GM18858 (cell line): ENCODE measurements at regions not wholly inside any gene's neighbourhood (a gene's known extent, or its start where the extent isn't known, plus 50 kb on each side); places are given as distances from the start of the nearest gene placed in this dataset.
A peak's percentile ranks its signal among the peaks of the same experiment; 100 is the strongest.

ENCODE experiments used
- ATAC-seq: cut with Tn5 transposase; IDR thresholded peaks from one replicate; pipeline ENCODE4 v1.9.1; 2021; ENCODE audit not compliant: unreplicated experiment

DNA sequence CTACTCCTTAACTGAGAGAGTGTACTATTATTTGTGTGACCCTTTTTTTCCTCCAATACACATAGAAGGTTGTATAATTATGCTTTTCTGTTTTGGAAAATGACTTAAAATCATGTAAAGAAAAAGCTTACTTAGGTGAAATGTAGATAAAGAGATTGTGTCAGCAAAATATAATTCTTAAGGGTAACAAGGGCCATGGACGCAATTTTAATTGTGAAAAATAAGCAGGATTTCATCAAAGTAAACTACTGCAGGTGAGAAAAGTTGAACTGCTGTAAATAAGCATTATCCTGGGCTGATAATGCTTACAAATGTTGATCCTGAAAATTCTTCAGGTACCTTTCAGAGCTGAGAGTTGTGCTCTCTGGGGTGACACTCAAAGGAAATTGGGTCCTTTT, 141.5 kb downstream of the RPIA start:
- ATAC-seq = no peak

DNA sequence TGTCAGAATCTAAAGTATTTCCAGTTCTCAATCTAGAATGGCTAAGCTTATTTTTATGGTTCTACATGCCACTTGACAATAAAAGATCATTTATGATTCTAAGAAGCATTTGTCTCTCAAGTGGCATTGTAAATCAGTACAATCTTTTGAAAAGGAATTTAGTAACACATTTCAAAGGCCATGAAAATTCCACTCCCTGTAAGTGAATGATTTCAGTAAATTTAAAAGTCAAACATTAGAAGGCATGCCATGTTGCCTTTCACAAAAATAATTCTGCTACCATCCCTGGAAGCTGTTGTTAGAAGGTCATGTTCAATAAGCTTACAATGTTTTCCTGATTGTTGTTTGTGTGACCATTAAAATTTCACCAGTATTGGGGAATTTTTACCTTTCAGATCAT, 142.9 kb downstream of the RPIA start:
- ATAC-seq = no peak

DNA sequence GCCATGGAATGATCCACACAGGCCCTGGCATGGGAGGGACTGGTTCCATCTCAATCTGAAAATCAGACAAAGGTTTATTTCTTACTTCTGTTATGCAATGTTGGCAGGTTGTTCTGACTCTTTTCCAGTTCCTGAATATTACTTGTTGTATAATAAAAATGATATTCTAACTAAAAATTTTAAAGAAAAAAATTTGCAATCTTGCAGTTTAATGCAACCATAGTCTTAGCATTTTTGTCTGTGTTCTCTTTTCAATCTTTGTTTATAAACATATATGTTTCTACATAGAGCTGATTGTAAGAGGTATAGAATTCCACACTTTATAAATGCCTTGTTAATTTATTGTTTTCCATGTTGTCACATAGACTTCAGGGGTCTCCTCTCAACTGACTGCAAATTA, 143.4 kb downstream of the RPIA start:
- no peak for ATAC-seq

DNA sequence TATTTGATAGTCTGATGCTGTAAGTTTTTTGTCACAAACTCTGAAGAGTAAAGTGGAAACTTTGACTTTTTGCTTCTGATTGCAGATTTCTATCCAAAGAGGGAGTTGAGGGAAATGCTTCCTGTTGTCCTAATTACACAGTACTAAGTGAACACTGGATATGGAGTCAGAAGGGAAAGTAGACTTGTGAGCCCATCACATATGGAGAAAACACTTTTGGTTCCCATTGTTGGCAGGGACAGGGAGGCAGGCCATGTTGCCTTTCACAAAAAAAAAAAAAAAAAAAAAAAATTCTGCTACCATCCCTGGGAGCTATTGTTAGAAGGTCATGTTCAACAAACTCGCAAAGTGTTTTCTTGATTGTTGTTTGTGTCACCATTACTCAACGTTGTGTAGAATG, 144.3 kb downstream of the RPIA start:
- no peak for ATAC-seq

DNA sequence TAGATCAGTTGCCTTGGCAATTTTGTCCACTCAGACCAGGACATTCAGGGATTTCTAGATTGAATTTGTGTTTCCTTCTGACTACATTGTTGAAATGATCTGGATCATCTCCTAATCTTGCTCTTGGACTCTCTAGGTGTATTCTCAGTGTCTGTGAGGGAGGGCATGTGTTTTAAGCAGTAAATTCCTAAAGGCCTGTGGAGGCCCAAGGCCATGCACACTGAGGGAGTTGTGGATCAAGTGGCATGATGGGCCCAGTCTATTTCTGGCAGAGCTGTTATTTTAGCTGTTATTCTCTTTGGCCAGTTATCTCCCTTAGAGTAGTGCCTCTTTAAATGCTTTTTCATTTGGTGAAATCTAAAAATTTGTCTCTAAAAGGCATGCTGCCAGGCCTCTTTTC, 144.9 kb downstream of the RPIA start:
- ATAC-seq = no peak

DNA sequence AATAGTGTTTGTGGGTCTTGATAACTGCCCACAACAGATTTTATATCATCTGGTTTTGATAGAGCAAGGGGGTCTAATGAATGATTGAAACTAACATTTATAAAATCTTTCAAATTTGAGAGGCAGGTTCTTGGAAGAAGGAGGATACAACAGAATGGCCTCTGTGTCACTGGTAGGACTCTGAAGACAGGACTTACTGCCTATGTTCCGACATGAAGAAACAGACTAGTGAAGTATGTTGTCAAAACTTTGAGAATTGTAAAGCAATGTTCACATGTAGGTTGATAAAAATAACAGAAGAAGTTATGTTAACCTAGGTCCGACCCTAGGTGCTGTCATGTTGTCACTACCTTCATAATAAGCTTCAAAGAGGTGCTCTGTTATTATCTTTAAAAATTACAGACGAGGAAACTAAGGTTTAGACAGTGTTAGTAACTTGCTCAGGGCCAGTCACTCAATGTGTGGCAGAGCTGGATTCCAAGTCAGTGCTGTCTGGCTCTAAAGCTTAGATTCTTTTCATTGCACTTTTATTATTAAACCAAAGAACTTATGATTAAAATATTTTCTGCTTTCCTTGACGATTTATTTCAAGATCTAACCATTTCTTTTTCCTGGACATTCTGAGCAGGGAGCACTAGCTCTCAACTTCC, 146.2 kb downstream of the RPIA start:
- ATAC-seq = no peak

DNA sequence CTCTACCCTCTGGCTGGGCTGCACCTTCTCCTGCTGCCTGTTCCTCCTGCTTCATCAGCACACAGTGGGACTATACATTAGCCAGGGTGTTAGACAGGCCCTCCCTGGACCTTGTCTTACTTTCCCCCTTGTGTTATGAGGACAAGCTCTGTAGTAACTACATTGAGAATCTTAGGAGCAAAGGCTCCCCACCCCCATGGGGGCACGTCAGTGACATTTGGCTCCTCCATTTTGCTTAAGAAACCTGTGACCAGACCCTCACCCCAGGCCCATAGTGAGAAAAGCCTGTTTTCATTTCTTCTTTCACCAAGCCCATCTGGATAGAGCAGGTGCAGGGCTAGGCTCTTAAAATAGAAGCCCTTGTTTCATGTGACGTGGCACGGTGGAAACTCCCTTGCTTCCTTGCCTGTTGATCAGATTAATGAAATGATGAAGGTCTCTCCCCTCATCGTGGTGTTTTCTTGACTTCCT, 146.7 kb downstream of the RPIA start:
- peak; percentile 70 for ATAC-seq

DNA sequence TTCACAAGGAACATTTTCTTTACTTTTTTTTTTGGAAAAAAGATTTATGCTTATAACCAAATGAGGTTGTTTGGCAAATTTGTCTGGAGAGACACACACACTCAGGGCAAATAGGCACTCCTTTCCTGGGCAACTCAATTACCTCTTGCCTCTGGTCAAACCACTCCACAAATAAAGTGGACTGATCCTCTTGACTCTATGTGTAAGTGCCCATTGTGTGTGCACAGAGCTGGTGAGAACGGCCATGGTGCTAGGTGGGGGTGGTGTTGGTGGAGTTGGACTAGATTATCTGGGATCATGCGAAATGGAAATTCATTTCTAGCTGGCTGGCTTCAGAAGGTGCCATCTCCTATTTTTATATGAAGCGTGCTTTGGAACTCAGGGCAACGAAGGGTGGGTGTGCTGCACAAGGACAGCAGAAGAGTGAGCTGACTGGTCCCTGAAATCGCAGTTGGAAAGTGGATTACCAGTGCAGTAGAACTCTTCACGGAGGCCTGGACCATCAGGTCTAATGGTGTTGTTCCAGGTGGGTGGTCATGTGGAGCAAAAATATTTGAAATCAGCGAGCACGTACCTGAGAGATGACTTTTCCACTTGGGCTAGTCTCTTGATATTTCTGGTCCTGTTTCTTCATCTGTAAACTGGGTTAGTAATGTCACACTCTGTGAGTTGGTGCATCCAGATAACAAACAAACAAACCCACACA, 149.9 kb downstream of the RPIA start:
- no peak for ATAC-seq

DNA sequence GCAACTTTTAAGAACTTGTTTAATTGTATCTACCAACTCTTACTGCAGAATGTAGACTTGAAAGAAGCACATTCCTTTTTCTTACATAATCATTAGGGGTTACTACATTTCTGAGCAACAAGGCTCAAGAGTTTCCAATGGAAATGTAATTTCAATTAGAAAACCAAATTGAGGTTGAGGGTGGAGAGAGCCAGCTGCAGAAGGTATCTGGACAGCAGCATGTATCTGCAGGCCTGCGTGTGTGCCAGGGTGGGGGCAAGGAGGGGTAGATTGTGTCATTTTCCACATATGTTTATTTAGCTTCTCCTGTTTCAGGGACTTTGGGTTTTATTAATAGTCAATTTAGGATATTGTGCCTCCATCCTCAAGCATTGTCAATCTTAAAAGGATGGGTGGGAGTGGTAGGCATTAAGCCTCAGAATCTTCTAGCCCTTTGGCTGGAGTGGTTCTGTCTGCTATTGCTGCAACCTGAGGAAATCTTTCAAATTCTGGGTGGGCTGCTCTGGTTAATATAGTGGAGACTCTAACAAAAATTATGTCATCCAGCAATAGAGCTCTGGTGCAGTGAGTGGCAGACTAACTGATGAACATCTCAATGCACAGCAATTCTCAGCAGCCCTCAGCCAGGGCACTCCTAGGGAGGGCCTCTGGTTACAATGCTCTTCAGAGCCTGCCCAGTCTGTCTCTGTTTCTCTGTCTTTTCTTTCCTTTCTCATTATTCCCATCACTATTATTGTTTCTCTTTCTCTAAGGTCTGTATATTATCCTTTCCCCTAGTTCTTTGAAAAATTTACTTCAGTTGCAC, 151.4 kb downstream of the RPIA start:
- ATAC-seq = no peak

DNA sequence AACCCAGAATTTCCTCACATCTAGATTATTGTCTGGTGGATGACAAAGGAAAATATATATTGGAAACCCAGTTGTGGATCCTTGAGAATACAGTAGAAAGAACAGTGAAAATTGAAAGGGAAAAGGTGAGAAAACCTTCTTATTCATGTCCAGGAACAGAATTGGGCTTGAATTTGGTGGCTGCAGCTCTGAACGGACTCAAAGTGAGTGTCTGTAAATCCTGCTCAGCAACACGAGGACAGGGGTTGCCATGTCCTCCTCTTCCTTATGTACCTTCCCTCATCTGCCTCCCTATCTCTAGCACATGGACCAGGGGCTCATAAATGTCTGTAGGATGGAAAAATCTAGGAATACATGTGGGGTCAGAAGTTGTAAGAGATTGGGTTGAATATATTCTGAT, 152.2 kb downstream of the RPIA start:
- ATAC-seq = no peak

DNA sequence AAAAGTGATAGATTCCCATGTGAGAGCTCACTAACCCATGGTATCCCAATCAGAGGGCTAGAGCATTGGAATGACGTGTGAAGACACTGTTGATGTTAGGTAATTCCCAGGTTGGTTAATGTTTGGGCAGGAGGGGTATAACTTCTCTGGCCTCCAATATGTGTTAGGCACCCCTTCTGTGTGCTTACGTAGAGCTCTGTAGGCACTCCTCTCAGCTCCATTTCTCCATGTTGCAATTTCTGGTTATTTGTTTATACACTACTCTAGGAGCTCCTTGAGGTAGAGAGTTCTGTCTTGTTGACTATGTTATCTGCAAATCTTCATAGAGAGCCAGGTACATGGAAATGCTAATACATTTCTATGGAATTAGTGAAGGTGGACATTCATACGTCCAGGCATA, 153.5 kb downstream of the RPIA start:
- ATAC-seq = no peak

DNA sequence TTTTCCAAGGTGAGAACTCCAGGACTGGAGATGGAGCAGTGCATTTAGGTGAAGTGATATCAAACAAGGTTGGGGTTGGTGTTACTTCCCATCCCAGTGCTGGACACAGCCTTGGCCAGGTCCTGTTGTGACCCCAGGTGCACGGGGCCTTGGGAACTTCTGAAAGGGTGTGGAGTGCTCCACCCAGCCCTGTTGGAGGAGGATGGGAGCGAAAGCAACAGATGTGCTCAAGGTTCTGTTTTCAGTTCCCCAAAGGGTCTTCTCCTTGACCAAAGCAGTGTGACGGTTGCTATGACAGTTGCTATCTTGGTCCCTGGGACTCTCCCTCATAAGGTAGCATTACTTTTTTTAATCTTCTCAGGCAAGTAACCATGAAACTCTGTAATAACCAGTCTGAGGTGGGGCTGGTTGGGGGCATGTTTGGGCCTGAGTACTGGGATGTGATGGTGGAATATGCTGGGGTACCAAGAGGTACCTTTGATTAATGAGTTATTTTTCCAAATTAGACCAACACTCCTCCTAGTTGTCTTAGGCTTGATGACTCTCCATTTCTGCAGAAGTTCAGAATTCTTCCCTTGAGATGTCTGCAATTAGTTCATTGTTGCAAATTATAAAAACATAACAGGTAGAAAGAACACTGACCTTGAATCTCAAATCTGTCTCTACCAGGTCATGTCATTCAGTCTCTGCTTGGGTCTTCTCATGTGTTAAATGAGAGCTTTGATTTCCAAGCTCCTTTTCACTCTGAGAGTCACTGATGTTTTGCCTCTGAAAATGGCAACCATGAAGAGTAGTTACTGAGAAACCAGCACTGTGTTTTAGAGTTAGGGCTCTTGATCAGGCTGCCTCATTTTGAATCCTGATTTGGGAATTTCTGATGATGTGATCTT, 154.5 kb downstream of the RPIA start:
- ATAC-seq = peak; percentile 89

DNA sequence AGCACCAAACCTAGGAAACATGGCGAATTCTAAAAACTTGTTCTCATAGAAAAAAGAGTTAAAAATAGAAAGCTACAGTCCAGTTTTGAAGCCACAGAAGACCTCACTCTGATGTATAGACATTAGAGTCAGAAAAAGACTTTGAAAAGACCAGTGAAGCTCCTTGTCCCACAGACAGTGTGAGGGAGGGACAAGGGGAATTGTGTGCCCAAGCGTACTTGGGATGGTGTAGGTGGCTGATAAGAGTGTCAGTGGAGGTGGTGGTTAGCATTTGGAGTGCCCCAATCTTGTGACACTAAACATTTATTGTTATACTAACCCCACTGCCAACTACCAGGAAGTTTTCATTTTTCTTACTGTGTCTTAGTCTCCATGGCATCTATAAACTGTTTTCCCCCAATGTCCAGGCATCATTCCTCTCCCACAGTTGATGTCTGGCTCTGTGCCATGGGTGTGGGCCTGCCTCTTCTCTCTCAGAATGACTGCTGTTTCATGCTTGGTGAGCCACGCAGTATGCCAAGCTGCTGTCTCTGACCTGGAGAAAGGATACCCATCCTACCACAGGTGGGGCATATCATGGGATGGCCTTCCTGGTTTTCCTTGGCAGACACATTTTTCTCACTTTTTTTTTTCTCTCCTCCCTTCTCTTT, 161.4 kb downstream of the RPIA start:
- ATAC-seq = no peak

DNA sequence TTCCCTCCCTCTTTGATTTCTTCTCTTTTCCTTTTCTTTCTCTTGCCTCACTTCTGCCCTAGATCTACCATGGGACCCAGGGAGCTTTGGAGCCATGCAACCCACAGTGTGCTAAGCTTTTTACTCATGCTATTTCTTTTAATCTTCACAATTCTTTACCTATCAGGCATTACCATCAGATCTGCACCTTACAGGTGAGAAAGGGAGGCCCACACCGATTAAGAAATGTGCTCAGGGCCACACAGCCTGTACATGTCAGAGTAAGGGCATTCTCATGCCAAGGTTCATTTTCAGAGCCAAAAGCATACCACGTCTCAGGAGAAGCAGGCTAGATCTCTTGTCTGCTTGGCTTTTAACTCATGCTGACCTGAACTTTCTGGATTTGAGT, 161.9 kb downstream of the RPIA start:
- ATAC-seq = no peak

DNA sequence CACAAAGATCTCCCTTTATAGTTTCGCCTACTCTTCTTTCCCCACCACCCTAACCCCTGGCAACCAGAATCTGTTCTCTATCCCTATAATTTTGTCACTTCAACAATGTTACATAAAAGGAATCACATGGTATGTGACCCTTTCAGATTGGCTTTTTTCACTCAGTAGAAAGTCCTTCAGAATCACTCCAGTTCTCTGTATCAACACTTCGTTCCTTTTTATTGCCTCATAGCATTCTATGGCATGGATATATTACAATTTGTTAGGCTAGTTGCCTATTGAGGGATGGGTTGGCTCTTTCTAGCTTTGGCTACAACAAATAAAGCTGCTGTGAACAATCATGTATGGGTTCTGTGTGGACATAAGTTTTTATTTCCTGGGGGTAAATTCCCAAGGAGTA, 163.1 kb downstream of the RPIA start:
- ATAC-seq = no peak

DNA sequence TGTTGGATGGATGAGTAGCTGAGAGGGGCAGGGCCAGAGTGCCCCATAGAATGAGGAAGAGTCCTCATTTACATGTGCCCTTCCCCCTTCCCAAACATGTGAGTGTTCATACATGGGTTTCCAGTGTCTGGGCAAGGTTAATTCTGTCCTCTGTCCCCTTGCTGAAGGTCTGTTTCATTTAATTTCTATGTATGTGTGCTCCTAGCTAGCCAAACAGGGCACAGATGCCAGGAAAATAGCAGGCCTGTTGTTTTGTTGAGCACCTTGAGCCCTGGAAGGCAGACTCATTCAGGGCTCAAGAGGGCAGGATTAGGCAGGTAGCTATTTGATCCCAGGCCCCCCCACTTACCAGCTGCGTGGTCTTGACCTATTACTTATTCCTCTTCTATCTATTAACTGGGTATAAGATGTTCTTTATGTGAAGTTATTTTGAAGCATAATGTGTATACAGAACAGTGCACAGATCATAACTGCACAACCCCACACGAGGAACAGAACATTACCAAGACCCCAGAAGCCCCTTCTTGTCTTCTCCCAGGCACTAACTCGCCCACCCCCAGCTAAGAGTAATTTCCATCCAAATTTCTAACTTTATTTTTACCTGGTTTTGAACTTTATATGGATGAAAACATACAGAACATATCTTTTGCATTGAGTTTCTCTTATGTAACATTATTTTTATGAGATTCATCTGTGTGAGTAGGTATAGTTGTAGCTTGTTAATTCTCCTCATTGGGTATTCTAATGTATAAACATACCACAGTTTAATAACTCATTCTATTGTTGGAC, 164.3 kb downstream of the RPIA start:
- peak; percentile 29 for ATAC-seq

DNA sequence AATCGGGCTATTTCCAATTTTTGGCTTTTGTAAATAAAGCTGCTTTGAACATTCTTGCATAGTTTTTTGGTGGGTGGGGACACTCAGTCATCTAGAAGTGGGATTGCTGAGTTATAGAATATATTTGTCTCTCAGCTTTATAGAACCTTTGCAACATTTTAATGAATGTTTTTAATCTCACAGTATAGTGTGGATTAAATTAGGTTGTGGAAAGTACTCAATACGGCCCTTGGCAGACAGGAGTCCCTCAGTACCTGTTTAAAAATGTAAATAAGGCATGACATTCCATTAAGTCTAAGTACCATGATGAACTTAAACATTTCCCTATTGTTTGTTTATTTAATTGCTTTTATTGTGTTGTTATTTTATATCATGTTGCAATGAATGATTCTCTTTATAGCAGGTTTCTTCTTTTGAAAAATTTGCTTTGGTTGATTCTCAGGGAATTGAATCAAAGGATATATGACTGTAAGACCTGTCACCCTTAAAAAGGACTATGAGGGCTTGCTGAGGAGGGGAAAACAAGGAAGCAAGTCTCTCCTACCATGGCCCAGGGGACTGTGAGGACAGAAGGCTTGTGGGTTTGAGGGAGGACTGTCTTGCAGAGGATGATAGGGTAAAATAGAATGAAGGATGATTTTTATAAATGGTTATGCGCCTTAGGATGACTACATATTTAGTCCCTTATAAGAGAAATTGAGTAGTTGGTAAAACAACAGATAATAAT, 165.1 kb downstream of the RPIA start:
- peak; percentile 3 for ATAC-seq

DNA sequence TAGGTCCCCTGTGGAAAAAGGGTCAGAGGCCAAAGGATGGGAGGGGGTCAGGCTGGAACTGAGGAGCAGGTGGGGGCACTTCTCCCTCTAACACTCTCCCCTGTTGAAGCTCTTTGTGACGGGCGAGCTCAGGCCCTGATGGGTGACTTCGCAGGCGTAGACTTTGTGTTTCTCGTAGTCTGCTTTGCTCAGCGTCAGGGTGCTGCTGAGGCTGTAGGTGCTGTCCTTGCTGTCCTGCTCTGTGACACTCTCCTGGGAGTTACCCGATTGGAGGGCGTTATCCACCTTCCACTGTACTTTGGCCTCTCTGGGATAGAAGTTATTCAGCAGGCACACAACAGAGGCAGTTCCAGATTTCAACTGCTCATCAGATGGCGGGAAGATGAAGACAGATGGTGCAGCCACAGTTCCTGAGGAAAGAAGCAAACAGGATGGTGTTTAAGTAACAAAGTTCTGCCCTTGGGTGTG, 165.8 kb downstream of the RPIA start:
- ATAC-seq = no peak

DNA sequence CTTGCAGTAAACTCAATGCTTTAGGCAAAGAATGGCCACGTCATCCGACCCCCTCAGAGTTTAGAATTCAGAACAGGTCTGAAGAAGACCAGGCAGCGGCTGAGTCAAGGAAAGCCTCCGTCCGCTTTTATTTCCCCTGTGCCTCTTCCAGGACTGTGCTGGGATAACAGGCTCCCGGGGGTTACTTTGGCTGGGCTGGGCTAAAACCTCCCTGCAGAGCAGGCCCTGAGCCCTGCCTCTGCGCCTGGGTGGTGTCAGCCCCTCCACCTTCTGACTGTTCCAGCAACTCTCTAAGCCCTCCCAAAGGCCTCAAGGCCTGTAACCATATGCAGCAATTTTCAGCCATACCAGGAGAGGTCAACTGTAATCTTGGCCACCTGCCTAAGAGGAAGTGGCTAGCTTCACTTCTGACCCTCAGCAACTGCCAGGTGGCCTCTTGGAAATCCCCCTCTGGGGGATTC, 166.5 kb downstream of the RPIA start:
- ATAC-seq = no peak
